ENCODE measurements at regions not wholly inside any gene's neighbourhood (a gene's known extent, or its start where the extent isn't known, plus 50 kb on each side); places are given as distances from the start of the nearest gene placed in this dataset.

- no peak for DNase-seq
These were observed 354.2 kb upstream of the ZWINT start for GRCh38 chr10:56715262-56715661.

DNA sequence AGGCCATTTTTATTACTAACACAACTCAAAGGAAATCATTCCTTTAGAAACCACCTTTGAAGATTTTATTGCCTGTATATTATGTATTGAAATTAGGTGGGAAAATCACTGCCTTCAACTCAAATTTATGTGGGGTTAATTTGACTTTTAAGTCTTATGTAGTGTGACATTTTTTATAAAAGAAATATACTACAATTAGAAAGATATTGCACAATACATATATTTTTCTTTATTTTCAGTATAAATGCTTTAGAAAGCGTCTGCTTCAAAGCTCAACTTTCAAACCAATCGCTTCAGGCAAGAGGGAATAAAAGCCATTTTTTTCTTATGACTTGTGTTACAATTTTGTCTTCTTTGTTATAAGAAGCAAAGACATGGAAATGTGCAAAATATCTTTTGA lies 337.4 kb upstream of the ZWINT start:
- DNase-seq = no peak

GRCh38 chr10:56679578-56679977 lies 318.5 kb upstream of the ZWINT start:
- DNase-seq = no peak

DNA sequence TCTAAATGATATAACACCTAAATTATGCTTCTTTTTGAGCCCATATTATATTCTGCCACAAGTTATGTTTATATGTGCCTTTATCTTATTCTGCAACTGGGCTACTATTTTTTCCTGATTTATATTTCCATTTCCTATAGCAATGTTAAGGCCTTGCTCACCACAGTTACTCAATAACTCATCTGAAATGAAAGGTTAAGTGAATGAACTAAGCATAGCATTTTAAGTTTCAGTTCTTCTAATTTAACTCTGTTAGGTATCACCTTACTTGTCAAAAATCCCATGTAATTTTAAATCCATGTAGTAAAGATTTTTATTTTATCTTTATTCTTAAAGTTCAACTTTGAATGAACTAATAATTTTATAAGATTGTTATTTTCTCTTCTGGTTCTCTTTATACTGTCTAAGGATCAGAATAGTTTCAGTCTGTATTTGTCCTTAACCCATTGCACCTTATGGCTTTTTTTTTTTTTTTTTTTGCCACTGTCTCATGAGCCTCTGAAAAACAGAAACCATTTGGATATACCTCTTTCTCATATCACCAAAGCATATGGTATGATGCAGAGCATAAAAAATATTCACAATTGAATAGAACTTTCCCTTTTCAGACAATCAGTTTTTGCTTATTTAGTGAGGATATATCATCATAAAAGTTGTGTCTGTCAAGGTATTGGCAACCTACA lies 301.8 kb upstream of the ZWINT start:
- no peak for DNase-seq

DNA sequence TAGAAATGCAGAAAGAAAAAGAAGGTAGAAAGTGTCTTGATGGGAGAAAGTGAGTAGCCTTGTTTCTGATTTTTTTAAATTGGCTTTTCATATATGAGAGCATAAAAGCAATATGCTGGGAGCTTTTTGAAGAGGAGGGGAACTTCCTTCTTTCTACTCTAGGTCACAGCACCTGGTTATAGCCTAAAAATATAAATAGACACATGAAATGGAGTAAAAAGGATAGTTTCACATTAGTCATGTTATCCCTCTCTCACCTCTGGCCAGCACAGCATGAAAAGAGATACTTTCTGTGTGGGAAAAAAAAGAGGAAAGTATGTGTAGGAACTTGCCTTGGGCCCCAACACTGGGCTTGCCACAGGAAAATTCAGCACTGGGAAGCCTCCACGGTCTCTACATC lies 292.2 kb upstream of the ZWINT start:
- DNase-seq = no peak

- DNase-seq = no peak
These were observed 285.5 kb upstream of the ZWINT start for GRCh38 chr10:56646329-56647111.

- no peak for DNase-seq
These were observed 272.9 kb upstream of the ZWINT start for GRCh38 chr10:56633876-56634452.

DNA sequence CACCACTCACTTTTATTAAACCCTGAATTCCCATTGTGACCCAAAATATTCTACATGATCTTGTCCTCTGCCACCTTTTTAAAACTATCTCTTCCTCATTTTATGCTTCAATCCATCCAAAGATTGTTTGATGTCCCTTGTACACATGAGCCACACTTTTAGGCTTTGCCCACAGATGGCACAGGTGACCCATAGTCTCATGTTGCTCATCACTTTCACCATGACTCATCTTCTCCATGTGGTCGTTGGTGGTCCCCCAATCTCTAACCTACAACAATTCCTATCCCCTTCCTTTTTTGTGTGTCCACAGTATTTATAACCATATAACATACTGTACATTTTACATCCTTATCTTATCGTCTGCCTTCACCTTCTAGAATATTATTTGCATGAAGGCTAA lies 271.5 kb upstream of the ZWINT start:
- no peak for DNase-seq

DNA sequence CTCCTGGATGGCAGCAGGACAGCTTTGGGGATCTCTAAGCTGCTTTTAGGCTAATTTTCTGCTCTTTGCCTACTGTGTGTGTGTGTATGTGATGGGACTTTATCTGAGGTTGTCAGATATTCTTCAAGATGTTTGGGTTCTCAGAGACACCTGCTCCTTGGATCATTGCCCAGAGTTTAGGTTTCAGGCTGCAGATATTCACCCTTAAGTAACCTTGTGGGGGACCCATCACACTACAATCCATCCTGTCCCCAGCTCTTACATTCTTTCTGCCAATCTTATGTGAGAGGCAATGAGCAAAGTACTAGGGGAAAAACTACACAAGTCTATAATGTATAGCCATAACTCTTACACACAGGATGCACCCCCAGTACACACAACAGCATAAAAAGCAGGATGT lies 263.0 kb upstream of the ZWINT start:
- DNase-seq = no peak

- DNase-seq = no peak
These were observed 262.0 kb upstream of the ZWINT start for GRCh38 chr10:56623064-56623463.

GRCh38 chr10:56622335-56622973 lies 261.4 kb upstream of the ZWINT start:
- DNase-seq = no peak

- DNase-seq = no peak
These were observed 245.1 kb upstream of the ZWINT start for GRCh38 chr10:56606202-56606601.

GRCh38 chr10:56605051-56605450 lies 244.0 kb upstream of the ZWINT start:
- DNase-seq = no peak

- DNase-seq = no peak
These were observed 243.6 kb upstream of the ZWINT start for GRCh38 chr10:56604624-56605023.

DNA sequence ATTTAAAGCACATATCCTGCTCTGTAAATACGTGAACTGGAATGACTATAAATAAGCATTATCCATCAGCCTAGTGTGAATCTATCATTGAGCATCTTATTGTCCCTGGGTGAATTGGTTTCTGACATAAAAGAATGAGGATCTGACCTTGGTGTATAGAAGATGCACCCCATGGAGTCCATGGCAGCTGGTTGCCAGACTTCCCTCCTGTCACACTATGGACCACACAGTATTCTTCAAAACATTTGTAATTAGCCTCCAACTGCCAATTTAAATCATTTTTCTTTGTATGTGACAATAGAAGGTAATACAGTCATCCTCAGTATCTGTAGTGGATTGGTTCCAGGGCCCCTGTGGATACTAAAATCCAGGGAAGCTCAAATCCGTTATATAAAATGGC lies 238.1 kb upstream of the ZWINT start:
- no peak for DNase-seq

- no peak for DNase-seq
These were observed 235.2 kb upstream of the ZWINT start for GRCh38 chr10:56596257-56596656.

DNA sequence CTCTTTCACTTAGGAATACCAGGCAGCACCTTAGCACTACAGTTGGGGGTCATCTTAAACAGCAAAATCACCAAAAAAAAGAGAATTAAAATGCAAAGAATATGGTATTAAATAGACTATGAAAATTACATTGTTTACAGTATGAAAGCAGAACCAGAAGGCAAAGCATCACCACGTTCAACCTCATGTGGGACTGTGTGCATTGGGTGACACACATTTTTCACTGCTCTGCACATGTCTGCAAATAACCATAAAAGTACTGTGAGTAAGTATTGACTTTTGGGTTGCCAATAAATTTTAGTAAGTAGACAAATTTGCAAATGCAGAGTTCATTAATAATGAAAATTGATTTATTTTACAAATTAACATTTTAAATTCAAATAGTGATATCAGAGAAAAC lies 232.1 kb upstream of the ZWINT start:
- no peak for DNase-seq

DNA sequence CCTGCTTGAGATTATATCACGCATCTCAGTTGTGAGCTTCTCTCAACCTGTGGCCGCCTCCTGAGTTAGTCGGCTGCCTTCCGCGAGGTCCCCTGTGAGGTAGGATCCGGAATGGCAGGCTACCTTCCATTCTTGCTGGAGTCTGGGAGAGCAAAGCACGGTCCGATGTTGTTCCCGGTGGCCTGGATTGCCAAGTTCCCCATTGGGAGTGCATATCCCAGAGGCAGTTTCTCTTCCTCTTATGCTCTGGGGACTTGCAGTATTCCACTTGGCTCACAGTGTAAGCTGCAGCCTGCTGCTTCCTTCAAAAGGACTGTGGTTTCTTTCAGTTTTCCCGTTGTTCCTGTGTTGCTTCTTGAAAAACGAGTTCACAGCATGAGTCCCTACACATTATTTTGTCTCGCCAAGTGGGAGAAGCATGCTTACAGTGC lies 225.4 kb upstream of the ZWINT start:
- DNase-seq = no peak

- DNase-seq = no peak
These were observed 224.6 kb upstream of the ZWINT start for GRCh38 chr10:56585447-56586171.

- no peak for DNase-seq
These were observed 222.3 kb upstream of the ZWINT start for GRCh38 chr10:56583316-56583715.

DNA sequence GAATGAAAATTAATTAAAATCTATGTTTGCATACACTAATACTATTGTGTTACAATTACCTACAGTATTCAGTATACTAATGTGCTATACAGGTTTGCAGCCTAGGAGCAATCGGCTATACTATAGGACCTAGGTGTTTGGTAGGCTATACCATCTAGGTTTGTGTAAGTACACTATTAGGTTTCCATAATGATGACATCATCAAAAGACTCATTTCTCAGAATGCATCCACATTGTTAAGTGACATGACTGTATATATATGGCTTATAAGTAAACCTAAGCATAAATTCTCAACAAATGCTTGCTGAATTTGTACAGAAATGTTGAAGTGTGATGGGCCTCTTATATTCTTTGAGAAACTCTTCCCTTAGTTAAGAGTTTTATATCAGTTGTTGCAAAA lies 206.5 kb upstream of the ZWINT start:
- DNase-seq = no peak

- no peak for DNase-seq
These were observed 200.3 kb upstream of the ZWINT start for GRCh38 chr10:56561336-56561735.

DNA sequence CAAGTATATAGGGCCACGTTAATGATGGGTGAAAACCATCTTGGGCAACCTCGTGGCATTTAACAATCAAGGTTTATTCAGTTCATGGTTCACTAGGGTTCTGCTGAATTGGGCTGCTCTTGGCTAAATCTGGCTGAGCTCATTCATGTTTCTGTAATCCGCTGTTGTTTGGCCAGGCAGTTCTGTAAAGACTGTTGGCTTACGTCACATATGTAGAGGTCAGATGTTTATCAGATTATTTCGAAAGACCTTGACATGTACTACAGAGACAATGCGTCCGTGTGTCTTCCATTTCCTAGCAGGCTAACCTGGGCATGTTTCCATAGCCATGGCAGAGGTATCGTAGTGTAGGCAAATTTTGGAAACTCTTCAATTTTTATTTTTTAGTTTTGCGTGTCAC lies 190.0 kb upstream of the ZWINT start:
- DNase-seq = no peak

Data from activated T-cell treated with anti-CD3 and anti-CD28 coated beads, Interleukin-2, amount 50 U/mL, for 48 hours (primary cell).